ENCODE measurements at regions not wholly inside any gene's neighbourhood (a gene's known extent, or its start where the extent isn't known, plus 50 kb on each side); places are given as distances from the start of the nearest gene placed in this dataset.

DNA sequence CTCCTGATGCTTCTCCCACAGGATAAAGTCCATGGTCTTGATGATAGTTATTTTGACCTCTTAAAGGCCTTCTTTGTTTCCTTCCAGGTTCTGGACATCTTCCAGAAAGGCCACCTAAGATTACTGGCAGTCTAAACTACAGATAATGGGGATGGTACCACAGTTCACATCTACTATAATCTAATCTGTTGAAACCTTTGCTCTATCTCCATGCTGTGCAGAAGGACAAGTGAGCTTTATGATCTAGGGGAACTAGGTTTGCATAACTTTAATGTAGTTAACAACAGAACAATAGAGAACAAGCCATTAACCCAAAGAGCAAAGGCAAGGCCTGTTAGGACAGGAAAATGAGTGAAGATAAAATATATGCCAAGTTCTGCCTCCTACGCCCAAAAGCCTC is 103.9 kb upstream of the KLHL13 start:
- no peak overlapping the region for H3K4me3 ChIP-seq
- H3K4me1 ChIP-seq: peaks cover 0 to 16% (median 7%) of the 10 kb centered on the region in 10 experiments; a peak in 9 of 20 replicates
- H3K36me3 ChIP-seq: no peaks in the 10 kb centered on the region
- H3K9me3 ChIP-seq (replicated peaks in 1 of 11): no peaks in the 10 kb centered on the region
- H3K27ac ChIP-seq: no peak overlapping the region
- H4K20me1 ChIP-seq: no peaks in the 10 kb centered on the region
- H3K4me2 ChIP-seq: no peak overlapping the region
- peaks cover 0 to 38% (median 6%) of the 10 kb centered on the region in 11 experiments; a peak in 9 of 22 replicates for H3K27me3 ChIP-seq
- H3K9ac ChIP-seq: no peak overlapping the region
- TF ChIP-seq Cebpa-rat (IDR thresholded peaks at IDR 0.05): no peak

DNA sequence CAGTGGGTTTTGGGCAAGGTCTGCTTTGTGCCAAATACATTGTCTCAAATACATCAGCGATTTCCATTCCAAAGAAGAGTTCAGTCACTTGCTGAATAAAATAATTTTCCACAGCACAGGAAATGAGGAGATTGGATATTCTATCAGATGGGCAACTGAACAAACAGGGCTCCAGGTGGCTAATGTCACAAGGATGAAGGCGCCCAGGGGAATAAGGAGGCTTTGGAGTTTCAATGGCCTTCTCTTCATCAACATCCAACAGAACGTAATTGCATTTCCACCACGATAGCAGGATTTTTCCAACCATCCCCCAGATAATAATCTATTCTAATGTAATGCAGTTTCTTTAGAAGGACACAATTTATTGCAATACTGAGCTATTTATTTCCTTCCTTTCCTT is 104.7 kb upstream of the KLHL13 start:
- Histone ChIP-seq H3K9me3 (replicated peaks in 1 of 11) (no peaks in the 10 kb centered on the region), H3K4me3 (no peak overlapping the region), H3K27ac (no peak overlapping the region), H3K4me2 (no peak overlapping the region), H3K36me3 (no peaks in the 10 kb centered on the region), H4K20me1 (no peaks in the 10 kb centered on the region), H3K4me1 (peaks cover 0 to 9% (median 2%) of the 10 kb centered on the region in 10 experiments; a peak in 7 of 20 replicates), H3K27me3 (peaks cover 0 to 30% (median 6%) of the 10 kb centered on the region in 11 experiments; a peak in 7 of 22 replicates), H3K9ac (no peak overlapping the region)
- no peak for TF ChIP-seq Cebpa-rat (IDR thresholded peaks at IDR 0.05)

DNA sequence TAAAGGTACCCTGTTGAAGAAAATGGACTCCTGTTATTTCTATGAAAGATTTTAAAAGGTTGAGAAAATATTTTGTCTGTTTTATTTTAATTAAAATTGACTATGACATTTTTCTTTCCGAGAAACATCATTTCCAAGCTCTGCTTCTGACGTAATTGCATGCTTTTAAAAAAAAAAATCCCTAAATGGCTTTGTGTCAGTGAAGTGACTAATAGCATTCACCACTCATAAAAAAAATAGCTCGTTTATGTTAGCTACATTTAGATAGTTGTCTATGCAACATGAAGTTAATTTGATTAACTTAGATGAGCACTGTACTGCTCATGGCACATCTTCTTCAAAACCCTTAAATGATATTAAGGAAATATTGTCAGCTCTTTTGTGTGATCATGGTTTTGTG is 105.1 kb upstream of the KLHL13 start:
- no peaks in the 10 kb centered on the region for H3K36me3 ChIP-seq
- peaks cover 0 to 7% (median 0%) of the 10 kb centered on the region in 10 experiments; a peak in 2 of 20 replicates for H3K4me1 ChIP-seq
- no peak for TF ChIP-seq Cebpa-rat (IDR thresholded peaks at IDR 0.05)
- peaks cover 0 to 26% (median 1%) of the 10 kb centered on the region in 11 experiments; a peak in 6 of 22 replicates for H3K27me3 ChIP-seq
- H3K4me2 ChIP-seq: no peak overlapping the region
- no peak overlapping the region for H3K4me3 ChIP-seq
- H3K27ac ChIP-seq: no peak overlapping the region
- no peak overlapping the region for H3K9ac ChIP-seq
- H4K20me1 ChIP-seq: no peaks in the 10 kb centered on the region
- no peaks in the 10 kb centered on the region for H3K9me3 ChIP-seq (replicated peaks in 1 of 11)

DNA sequence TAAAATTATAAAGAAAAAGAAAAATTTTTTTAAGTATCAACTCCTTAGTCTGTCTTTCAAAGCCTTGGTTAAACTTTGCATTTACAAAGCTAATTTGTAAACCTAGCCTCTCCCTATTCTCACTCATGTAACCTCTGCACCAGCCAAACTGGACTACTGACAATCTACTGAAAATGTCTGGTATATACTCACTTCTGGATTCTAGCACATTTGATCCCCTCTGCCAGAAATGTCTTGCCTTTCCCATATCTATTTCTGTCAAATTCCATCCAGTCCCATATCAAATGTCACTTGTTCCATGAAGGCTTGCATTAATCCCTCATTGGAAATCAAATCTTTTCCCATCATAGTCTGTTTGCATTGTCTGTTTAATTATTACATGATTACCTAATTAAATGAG is 105.8 kb upstream of the KLHL13 start:
- Histone ChIP-seq H3K36me3 (no peaks in the 10 kb centered on the region), H3K9ac (no peak overlapping the region), H3K4me2 (no peak overlapping the region), H3K4me3 (no peak overlapping the region), H4K20me1 (no peaks in the 10 kb centered on the region), H3K4me1 (peaks cover 0 to 7% (median 0%) of the 10 kb centered on the region in 10 experiments; a peak in 2 of 20 replicates), H3K9me3 (replicated peaks in 1 of 11) (no peaks in the 10 kb centered on the region), H3K27ac (no peak overlapping the region), H3K27me3 (peaks cover 0 to 19% (median 0%) of the 10 kb centered on the region in 11 experiments; a peak in 4 of 22 replicates)
- no peak for TF ChIP-seq Cebpa-rat (IDR thresholded peaks at IDR 0.05)

DNA sequence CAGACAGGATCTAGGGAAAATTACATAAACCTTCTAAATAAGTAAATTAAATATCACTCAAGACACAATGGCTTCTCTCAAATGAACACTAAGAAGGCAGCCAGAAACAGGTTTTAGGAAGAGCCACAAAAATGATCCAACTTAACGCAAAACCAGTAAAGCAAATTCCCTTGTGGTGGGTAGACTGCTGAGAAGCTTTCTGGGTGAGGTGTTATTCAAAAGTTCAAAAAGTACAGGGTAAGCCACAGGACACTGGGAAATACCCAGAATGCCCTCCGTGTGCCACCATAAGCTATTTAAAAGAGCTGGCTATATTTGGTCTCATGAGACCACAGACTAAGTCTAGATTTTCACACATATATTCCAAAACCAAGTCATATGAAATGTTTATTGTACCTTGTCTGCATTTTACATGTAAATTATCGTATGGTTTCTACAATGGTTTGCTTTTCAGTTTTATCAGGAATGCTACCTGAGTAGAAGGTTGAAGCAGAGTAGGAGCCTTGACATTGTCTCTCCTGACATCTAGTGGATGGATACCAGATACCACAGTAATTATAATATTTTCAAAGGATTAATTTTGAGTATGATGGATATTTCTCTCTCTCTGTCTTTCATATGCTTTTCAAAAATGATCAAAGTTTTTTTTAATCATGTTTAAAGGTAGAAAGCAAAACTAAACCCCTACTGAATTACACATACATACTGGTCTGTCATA is 109.3 kb upstream of the KLHL13 start:
- Histone ChIP-seq H3K9me3 (replicated peaks in 1 of 11) (no peaks in the 10 kb centered on the region), H3K27me3 (0 out of 22 replicates have a peak, but pooled peaks cover 0 to 4% (median 0%) of the 10 kb centered on the region in 11 experiments), H3K4me1 (peaks cover 0 to 7% (median 0%) of the 10 kb centered on the region in 10 experiments; a peak in 2 of 20 replicates), H3K4me3 (no peak overlapping the region), H4K20me1 (no peaks in the 10 kb centered on the region), H3K36me3 (no peaks in the 10 kb centered on the region), H3K4me2 (peak overlapping the region in 1 of 11 experiments; percentile 2; a peak in 1 of 22 replicates), H3K27ac (no peak overlapping the region), H3K9ac (no peak overlapping the region)
- TF ChIP-seq Cebpa-rat (IDR thresholded peaks at IDR 0.05): no peak

DNA sequence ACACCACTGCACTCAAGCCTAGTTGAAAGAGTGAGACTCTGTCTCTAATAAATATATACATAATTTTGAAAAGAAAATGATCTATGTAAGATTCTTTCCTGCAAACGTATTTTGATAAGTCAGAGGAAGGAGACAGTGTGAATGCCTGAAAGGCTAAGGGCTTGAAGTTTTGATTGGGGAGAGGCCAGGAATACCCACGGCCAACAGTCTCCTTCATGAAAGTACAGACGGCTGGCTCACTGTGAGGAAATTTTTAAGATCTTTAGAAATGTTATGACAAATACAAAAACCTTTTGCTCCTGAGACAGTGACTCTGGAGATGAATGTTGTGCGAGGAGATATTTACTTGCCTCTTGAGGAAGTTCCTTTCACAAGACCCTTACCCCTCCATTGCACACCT is 111.4 kb upstream of the KLHL13 start:
- no peaks in the 10 kb centered on the region for H3K9me3 ChIP-seq (replicated peaks in 1 of 11)
- no peak overlapping the region for H3K4me2 ChIP-seq
- H3K36me3 ChIP-seq: no peaks in the 10 kb centered on the region
- H3K27me3 ChIP-seq: 0 out of 22 replicates have a peak, but pooled peaks cover 0 to 4% (median 0%) of the 10 kb centered on the region in 11 experiments
- no peak overlapping the region for H3K9ac ChIP-seq
- H3K4me3 ChIP-seq: no peak overlapping the region
- no peaks in the 10 kb centered on the region for H4K20me1 ChIP-seq
- no peak overlapping the region for H3K27ac ChIP-seq
- H3K4me1 ChIP-seq: peaks cover 0 to 7% (median 0%) of the 10 kb centered on the region in 10 experiments; a peak in 2 of 20 replicates
- TF ChIP-seq Cebpa-rat (IDR thresholded peaks at IDR 0.05): no peak

DNA sequence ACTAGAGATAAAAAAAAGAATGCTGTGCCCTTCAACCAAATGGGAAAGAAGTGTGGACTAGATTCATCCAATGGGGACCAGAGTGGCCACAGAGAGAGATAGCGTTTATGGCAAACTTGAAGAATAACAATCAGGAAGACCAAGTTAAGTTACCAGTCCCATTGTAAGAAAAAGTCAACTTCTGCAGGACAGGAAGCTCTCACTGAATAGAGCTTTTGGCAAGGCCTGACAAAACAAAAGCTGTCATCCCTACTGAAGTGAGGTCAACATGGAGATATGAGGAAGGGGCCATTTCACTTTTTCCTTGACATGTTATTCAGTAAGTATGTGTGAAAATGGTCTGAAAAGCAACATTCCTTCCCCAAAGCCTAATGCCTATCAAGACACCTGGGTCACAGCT is 111.8 kb upstream of the KLHL13 start:
- TF ChIP-seq Cebpa-rat (IDR thresholded peaks at IDR 0.05): no peak
- Histone ChIP-seq H3K9me3 (replicated peaks in 1 of 11) (no peaks in the 10 kb centered on the region), H3K4me1 (peaks cover 0 to 7% (median 0%) of the 10 kb centered on the region in 10 experiments; a peak in 2 of 20 replicates), H3K27ac (no peak overlapping the region), H3K9ac (no peak overlapping the region), H4K20me1 (no peaks in the 10 kb centered on the region), H3K4me3 (no peak overlapping the region), H3K4me2 (no peak overlapping the region), H3K27me3 (0 out of 22 replicates have a peak, but pooled peaks cover 0 to 4% (median 0%) of the 10 kb centered on the region in 11 experiments), H3K36me3 (no peaks in the 10 kb centered on the region)

DNA sequence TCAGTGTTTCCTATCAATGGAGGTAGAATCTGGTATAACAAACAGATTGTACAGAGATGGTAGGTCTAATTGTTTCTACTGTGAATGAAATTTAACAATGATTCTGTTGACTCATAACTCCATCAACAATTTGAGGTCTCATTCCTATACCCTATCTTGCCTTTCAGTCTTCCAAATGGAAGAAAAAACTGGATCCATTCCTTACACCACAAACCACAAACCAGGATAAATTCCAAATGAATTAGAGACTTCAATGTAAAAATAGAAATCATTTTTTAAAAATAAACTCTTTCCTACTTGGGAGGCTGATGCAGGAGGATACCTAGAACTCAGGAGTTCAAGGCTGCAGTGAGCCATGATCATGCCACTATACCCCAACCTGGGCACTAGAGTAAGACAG is 114.4 kb upstream of the WDR44 start:
- H3K4me3 ChIP-seq: no peak overlapping the region
- peaks cover 0 to 10% (median 0%) of the 10 kb centered on the region in 11 experiments; a peak in 2 of 22 replicates for H3K9me3 ChIP-seq (replicated peaks in 1 of 11)
- no peak overlapping the region for H3K27ac ChIP-seq
- no peak for TF ChIP-seq Cebpa-rat (IDR thresholded peaks at IDR 0.05)
- no peak overlapping the region for H3K4me2 ChIP-seq
- no peak overlapping the region for H3K9ac ChIP-seq
- no peaks in the 10 kb centered on the region for H3K36me3 ChIP-seq
- H3K4me1 ChIP-seq: no peaks in the 10 kb centered on the region
- no peaks in the 10 kb centered on the region for H3K27me3 ChIP-seq
- H4K20me1 ChIP-seq: no peaks in the 10 kb centered on the region

DNA sequence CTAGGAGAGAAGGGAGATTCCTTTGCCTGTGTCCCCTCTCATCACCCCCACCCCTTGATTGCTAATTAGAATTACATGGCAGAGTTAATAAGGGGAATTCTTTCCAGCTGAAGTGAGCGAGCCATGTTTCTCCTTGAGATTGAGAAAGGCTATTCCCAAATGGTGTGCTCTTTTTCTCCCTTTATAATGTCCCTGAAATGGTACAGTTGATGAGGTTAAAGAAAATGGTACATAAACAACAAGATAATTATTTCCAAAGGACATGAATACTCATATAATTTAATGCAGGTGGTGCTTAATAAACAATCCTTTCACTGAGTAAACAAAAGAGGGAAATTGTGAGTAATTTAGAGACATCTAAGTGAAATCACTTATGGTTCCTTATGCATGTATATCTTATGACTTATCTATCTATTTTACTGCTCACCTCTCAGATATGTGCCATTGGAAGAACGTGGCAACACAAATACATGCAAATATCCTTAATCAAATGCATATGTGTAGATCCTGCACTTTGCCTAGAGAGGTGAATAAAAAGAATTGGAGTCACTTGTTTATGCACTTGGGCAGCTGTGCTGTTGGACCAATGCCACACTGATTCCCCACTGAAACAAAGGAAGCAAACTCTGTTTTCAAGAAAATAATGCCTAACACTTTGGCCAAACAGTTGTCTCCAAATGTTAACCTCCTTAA is 106.6 kb upstream of the WDR44 start:
- Histone ChIP-seq H3K9me3 (replicated peaks in 1 of 11) (peaks cover 14 to 30% (median 20%) of the 10 kb centered on the region in 11 experiments), H3K4me3 (no peak overlapping the region), H3K4me1 (peaks cover 0 to 6% (median 0%) of the 10 kb centered on the region in 10 experiments; a peak in 2 of 20 replicates), H3K27me3 (no peaks in the 10 kb centered on the region), H3K9ac (no peak overlapping the region), H3K36me3 (no peaks in the 10 kb centered on the region), H4K20me1 (no peaks in the 10 kb centered on the region), H3K4me2 (no peak overlapping the region), H3K27ac (no peak overlapping the region)
- TF ChIP-seq Cebpa-rat (IDR thresholded peaks at IDR 0.05): no peak
